HepG2 (cell line): ENCODE measurements at regions not wholly inside any gene's neighbourhood (a gene's known extent, or its start where the extent isn't known, plus 50 kb on each side); places are given as distances from the start of the nearest gene placed in this dataset.

Experiments
- ATAC-seq: fragments of 200-7000 bp; cut with Tn5 transposase; 3 replicates; pipeline ENCODE4 v1.9.1; 2020; ENCODE audit warnings: mild to moderate bottlenecking, moderate library complexity
- BruUV-seq: library from RNA; stranded (reverse); fragments of 400-500 nt; replicated peaks from 2 replicates; lab custom pipeline; 2021; lab: Mats Ljungman, UMichigan
- CTCF ChIA-PET: fragments of 300-600 bp; formaldehyde crosslinking; extraction: SDS; loops from one replicate; lab custom pipeline; 2021; ENCODE audit warnings: low total read pairs, inconsistent platforms, low intra/inter-chr PET ratio; lab: Yijun Ruan, JAX
- POLR2A ChIA-PET: fragments of 350-600 bp; sonication (Branson Sonifier 250); formaldehyde crosslinking; loops from one replicate; lab custom pipeline; 2020; ENCODE audit warnings: antibody characterized with exemption, inconsistent platforms; lab: Yijun Ruan, JAX
- DNase-seq: peaks from one replicate; pipeline ENCODE4 v3.0.0-alpha.2; 2015; ENCODE audit warnings: low spot score
- FAIRE-seq: peaks from 3 replicates; lab custom pipeline; 2011; peaks lifted over from hg19 to GRCh38; lab: Jason Lieb, UNC
- H2AFZ ChIP-seq: one replicate; pipeline ENCODE4 v1.6.1; 2011; ENCODE audit warnings: low read length, inconsistent platforms
- H3K27ac ChIP-seq: fragments of 300-600 bp; 3 replicates; pipeline ENCODE4 v1.8.0; 2011; ENCODE audit warnings: mixed run types, mild to moderate bottlenecking, mixed read lengths, low read length, inconsistent platforms; ENCODE audit not compliant: insufficient read depth; ENCODE audit errors: extremely low read length
- H3K27me3 ChIP-seq, 2 experiments: fragments of 200-600 bp in 1 of 2; 2 replicates in 1 of 2; 3 replicates in 1 of 2; pipeline versions ENCODE4 v1.6.0 to v1.8.0; 2011; ENCODE audit warnings: low read length in 2 of 2, mild to moderate bottlenecking in 2 of 2, moderate library complexity in 2 of 2, inconsistent platforms in 1 of 2; ENCODE audit not compliant: insufficient read depth in 2 of 2, control insufficient read depth in 1 of 2
- H3K36me3 ChIP-seq, 2 experiments: fragments of 200-600 bp in 1 of 2; replicated peaks in 1 of 2; 2 replicates in 1 of 2; 3 replicates in 1 of 2; pipeline versions ENCODE4 v1.5.1 to v1.8.0; 2011; ENCODE audit warnings: low read length in 2 of 2, inconsistent platforms in 1 of 2; ENCODE audit not compliant: insufficient read depth in 2 of 2, control insufficient read depth in 1 of 2
- H3K4me1 ChIP-seq: 2 replicates; pipeline ENCODE4 v1.5.1; 2012; ENCODE audit warnings: low read length, inconsistent platforms; ENCODE audit not compliant: insufficient read depth
- H3K4me2 ChIP-seq: 2 replicates; pipeline ENCODE4 v1.6.0; 2011; ENCODE audit warnings: low read depth, low read length, inconsistent platforms
- H3K4me3 ChIP-seq, 3 experiments: fragments of 200-600 bp in 1 of 3; sonication (generic), shearing (Covaris generic) in 1 of 3; replicated peaks in 1 of 3; 2 replicates each; pipeline ENCODE4 v1.5.1; 2011 to 2016; ENCODE audit warnings: low read length in 3 of 3, inconsistent platforms in 2 of 3, low read depth in 2 of 3, mild to moderate bottlenecking in 2 of 3, control low read depth in 1 of 3, mixed read lengths in 1 of 3; ENCODE audit not compliant: insufficient read depth in 1 of 3
- H3K79me2 ChIP-seq: one replicate; pipeline ENCODE4 v1.6.1; 2011; ENCODE audit warnings: low read length, inconsistent platforms; ENCODE audit not compliant: insufficient read depth
- H3K9ac ChIP-seq: 2 replicates; pipeline ENCODE4 v1.6.0; 2011; ENCODE audit warnings: mild to moderate bottlenecking, low read depth, low read length, inconsistent platforms; ENCODE audit not compliant: insufficient read depth
- H3K9me3 ChIP-seq: 2 replicates; pipeline ENCODE4 v1.5.1; 2012; ENCODE audit warnings: mild to moderate bottlenecking, low read length
- H4K20me1 ChIP-seq: 2 replicates; pipeline ENCODE4 v1.6.0; 2011; ENCODE audit warnings: inconsistent platforms, mild to moderate bottlenecking, low read length, moderate library complexity; ENCODE audit not compliant: insufficient read depth
- ARNT ChIP-seq: fragments of 450-650 bp; IDR thresholded peaks from 2 replicates; pipeline ENCODE4 v1.6.1; 2017
- HMGA1 ChIP-seq: sonication (generic); formaldehyde crosslinking; conservative IDR thresholded peaks from 2 replicates; pipeline ENCODE4 v1.4.0; 2020; ENCODE audit warnings: missing genetic modification reagents
- HOXA3 ChIP-seq: sonication (generic); formaldehyde crosslinking; IDR thresholded peaks from 2 replicates; pipeline ENCODE4 v1.5.0; 2020; ENCODE audit warnings: missing genetic modification reagents
- REXO4 ChIP-seq: sonication (generic); formaldehyde crosslinking; IDR thresholded peaks from 2 replicates; pipeline ENCODE4 v1.8.0; 2022; ENCODE audit warnings: missing genetic modification reagents, mild to moderate bottlenecking, borderline replicate concordance
- SRF ChIP-seq: IDR thresholded peaks from 2 replicates; pipeline ENCODE4 v1.6.1; 2011; ENCODE audit warnings: mild to moderate bottlenecking, low read depth, low read length, moderate library complexity
- ZNF780A ChIP-seq: sonication (generic); formaldehyde crosslinking; IDR thresholded peaks from 2 replicates; pipeline ENCODE4 v1.8.0; 2022; ENCODE audit warnings: mild to moderate bottlenecking, missing genetic modification reagents, moderate library complexity
- WGBS: methylation state at CpG from one replicate; pipeline ENCODE4 v1.1.6; 2017; ENCODE audit warnings: low lambda C conversion rate; 5-methylcytosine and 5-hydroxymethylcytosine counted together
- in situ Hi-C: cut with HindIII; loops from 2 replicates; pipeline ENCODE4 v1.10.0; 2017; ENCODE audit warnings: low pct_unique_long_range_greater_than_20kb; ENCODE audit not compliant: extremely low pct_ligation_motif_present
- intact Hi-C: fragments of 100-400 bp; cut with micrococcal nuclease; formaldehyde crosslinking; loops from one replicate; pipeline ENCODE4 v1.10.0; 2022; ENCODE audit not compliant: unreplicated experiment
- TF ChIP-seq, protein P1 (sequence below): sonication (generic); formaldehyde crosslinking; IDR thresholded peaks from 2 replicates; pipeline ENCODE4 v1.4.0; 2020; ENCODE audit warnings: mild to moderate bottlenecking, missing genetic modification reagents
- TF ChIP-seq, protein P2 (sequence below): sonication (generic); formaldehyde crosslinking; IDR thresholded peaks from 2 replicates; pipeline ENCODE4 v1.5.1; 2020; ENCODE audit warnings: missing genetic modification reagents, mild to moderate bottlenecking, borderline replicate concordance

DNA sequence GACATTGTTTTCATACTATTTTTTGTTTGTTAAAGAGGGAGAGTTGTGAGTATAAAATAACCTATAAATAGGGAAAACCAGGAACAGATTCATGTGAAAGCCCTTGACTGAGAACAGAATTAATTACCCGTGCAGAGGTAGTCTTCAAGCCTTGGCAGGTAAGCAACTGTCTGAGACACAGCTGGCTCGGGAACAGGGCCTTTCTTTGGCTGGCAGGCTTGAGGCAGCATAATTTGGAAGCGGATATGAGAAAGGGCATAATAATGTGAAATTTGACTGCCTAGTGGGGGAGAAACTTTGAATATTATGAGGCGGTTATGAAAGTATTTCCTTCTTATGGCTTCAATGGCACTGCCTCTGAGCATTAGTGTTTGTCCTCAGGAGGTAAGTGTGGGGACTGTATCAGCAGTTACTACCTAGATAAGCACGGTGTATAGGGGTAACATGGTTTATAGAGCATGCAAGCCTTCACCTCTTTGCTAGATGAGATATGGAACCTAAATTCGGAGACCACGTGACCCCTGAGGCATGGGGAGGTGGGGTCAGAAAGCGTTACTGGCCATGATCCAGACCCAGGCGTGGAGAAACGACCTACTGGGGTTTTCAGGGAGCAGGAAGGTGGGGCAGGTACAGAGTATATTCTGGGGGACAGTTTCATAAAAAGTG is 210.2 kb upstream of the GAS1 start:
- 11% methylated on average over 10 of the region's 10 CpGs for WGBS
- peaks cover 0 to 12% of the 10 kb centered on the region in 2 experiments; a peak in 2 of 5 replicates for H3K27me3 ChIP-seq
- no peak overlapping the region for H3K4me2 ChIP-seq
- BruUV-seq, result no TSS peak
- H3K27ac ChIP-seq, result no peak overlapping the region
- H3K4me3 ChIP-seq, result no peak overlapping the region
- no peak overlapping the region for H3K9ac ChIP-seq
- intact Hi-C loops (no loop called here), in situ Hi-C loops (no loop called here)
- no peak for ATAC-seq
- ChIA-PET POLR2A (no interaction called here), CTCF (no interaction called here)
- H3K79me2 ChIP-seq, result no peaks in the 10 kb centered on the region
- H3K4me1 ChIP-seq, result no peaks in the 10 kb centered on the region
- no peak overlapping the region for H2AFZ ChIP-seq
- DNase-seq, result no peak
- H3K36me3 ChIP-seq, result no peaks in the 10 kb centered on the region
- H4K20me1 ChIP-seq, result no peaks in the 10 kb centered on the region
- TF ChIP-seq HOXA3 (CRISPR knock-in tag) (no peak), ARNT (no peak), REXO4 (CRISPR knock-in tag) (no peak), HMGA1 (CRISPR knock-in tag) (no peak), SRF (no peak), ZNF780A (no peak)
- TF ChIP-seq, protein P1, sequence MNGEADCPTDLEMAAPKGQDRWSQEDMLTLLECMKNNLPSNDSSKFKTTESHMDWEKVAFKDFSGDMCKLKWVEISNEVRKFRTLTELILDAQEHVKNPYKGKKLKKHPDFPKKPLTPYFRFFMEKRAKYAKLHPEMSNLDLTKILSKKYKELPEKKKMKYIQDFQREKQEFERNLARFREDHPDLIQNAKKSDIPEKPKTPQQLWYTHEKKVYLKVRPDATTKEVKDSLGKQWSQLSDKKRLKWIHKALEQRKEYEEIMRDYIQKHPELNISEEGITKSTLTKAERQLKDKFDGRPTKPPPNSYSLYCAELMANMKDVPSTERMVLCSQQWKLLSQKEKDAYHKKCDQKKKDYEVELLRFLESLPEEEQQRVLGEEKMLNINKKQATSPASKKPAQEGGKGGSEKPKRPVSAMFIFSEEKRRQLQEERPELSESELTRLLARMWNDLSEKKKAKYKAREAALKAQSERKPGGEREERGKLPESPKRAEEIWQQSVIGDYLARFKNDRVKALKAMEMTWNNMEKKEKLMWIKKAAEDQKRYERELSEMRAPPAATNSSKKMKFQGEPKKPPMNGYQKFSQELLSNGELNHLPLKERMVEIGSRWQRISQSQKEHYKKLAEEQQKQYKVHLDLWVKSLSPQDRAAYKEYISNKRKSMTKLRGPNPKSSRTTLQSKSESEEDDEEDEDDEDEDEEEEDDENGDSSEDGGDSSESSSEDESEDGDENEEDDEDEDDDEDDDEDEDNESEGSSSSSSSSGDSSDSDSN (CRISPR knock-in tag), result no peak
- TF ChIP-seq, protein P2, sequence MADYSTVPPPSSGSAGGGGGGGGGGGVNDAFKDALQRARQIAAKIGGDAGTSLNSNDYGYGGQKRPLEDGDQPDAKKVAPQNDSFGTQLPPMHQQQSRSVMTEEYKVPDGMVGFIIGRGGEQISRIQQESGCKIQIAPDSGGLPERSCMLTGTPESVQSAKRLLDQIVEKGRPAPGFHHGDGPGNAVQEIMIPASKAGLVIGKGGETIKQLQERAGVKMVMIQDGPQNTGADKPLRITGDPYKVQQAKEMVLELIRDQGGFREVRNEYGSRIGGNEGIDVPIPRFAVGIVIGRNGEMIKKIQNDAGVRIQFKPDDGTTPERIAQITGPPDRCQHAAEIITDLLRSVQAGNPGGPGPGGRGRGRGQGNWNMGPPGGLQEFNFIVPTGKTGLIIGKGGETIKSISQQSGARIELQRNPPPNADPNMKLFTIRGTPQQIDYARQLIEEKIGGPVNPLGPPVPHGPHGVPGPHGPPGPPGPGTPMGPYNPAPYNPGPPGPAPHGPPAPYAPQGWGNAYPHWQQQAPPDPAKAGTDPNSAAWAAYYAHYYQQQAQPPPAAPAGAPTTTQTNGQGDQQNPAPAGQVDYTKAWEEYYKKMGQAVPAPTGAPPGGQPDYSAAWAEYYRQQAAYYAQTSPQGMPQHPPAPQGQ (CRISPR knock-in tag), result no peak
- H3K9me3 ChIP-seq, result no peaks in the 10 kb centered on the region
- no peak for FAIRE-seq
